ENCODE measurements at regions not wholly inside any gene's neighbourhood (a gene's known extent, or its start where the extent isn't known, plus 50 kb on each side); places are given as distances from the start of the nearest gene placed in this dataset.

GRCh38 chr16:73288520-73288919, 240.6 kb upstream of the ZFHX3 start:
- no peak for TF ChIP-seq CTCF (IDR thresholded peaks at IDR 0.05)
- DNase-seq (ENCODE audit: low spot score): no peak
- no peak for ATAC-seq (ENCODE audit: low FRiP score)

GRCh38 chr16:73287859-73288405, 240.0 kb upstream of the ZFHX3 start:
- no peak for TF ChIP-seq CTCF (IDR thresholded peaks at IDR 0.05)
- no peak for ATAC-seq (ENCODE audit: low FRiP score)
- no peak for DNase-seq (ENCODE audit: low spot score)

- DNase-seq (ENCODE audit: low spot score) (no peak), ATAC-seq (ENCODE audit: low FRiP score) (no peak)
- TF ChIP-seq CTCF (IDR thresholded peaks at IDR 0.05): no peak
These were observed 238.7 kb upstream of the ZFHX3 start for GRCh38 chr16:73286346-73287267.

- ATAC-seq (ENCODE audit: low FRiP score) (no peak), DNase-seq (ENCODE audit: low spot score) (no peak)
- no peak for TF ChIP-seq CTCF (IDR thresholded peaks at IDR 0.05)
These were observed 237.7 kb upstream of the ZFHX3 start for GRCh38 chr16:73285436-73286201.

- TF ChIP-seq CTCF (IDR thresholded peaks at IDR 0.05): no peak
- no peak for DNase-seq (ENCODE audit: low spot score)
- no peak for ATAC-seq (ENCODE audit: low FRiP score)
These were observed 232.5 kb upstream of the ZFHX3 start for GRCh38 chr16:73280388-73280787.

- ATAC-seq (ENCODE audit: low FRiP score) (no peak), DNase-seq (ENCODE audit: low spot score) (no peak)
- no peak for TF ChIP-seq CTCF (IDR thresholded peaks at IDR 0.05)
These were observed 231.5 kb upstream of the ZFHX3 start for GRCh38 chr16:73279451-73279850.

Data from omental fat pad (tissue), 3 donors.